Naive thymus-derived CD4-positive, alpha-beta T cell (primary cell): ENCODE measurements at regions not wholly inside any gene's neighbourhood (a gene's known extent, or its start where the extent isn't known, plus 50 kb on each side); places are given as distances from the start of the nearest gene placed in this dataset.
"Not testable (repeated sequence)": the region's sequence is repeated elsewhere in the genome, so short reads cannot be mapped to it uniquely, and the experiment has no call there.

Experiments
- ATAC-seq: fragments of 150-1000 bp; cut with Tn5 transposase; 2 replicates; pipeline ENCODE4 v1.10.0; 2021; ENCODE audit warnings: mild to moderate bottlenecking, moderate library complexity
- CTCF ChIA-PET: fragments of 350-600 bp; sonication (Branson Sonifier 250); formaldehyde crosslinking; loops from one replicate; lab custom pipeline; 2021; ENCODE audit warnings: antibody characterized with exemption; lab: Charles Lee
- POLR2A ChIA-PET: fragments of 350-600 bp; sonication (Branson Sonifier 250); formaldehyde crosslinking; loops from one replicate; lab custom pipeline; 2021; ENCODE audit warnings: antibody characterized with exemption, inconsistent platforms; lab: Charles Lee
- DNase-seq, 9 donors: peaks; one replicate each; pipeline versions ENCODE4 v3.0.0 to v3.0.0-alpha.2; 2020 to 2022; ENCODE audit warnings: mixed read lengths in 1 of 9
- H3K27ac ChIP-seq: one replicate; pipeline ENCODE4 v1.7.0; 2013; ENCODE audit warnings: mild to moderate bottlenecking, low read depth, low read length, moderate library complexity
- H3K27me3 ChIP-seq, 2 donors: one replicate each; pipeline ENCODE4 v1.7.0; 2013; ENCODE audit warnings: low read length in 2 of 2, mild to moderate bottlenecking in 2 of 2, moderate library complexity in 2 of 2; ENCODE audit not compliant: control insufficient read depth in 2 of 2, insufficient read depth in 2 of 2
- H3K36me3 ChIP-seq, 3 experiments: 1 replicate in 2 of 3; 2 replicates in 1 of 3; pipeline ENCODE4 v1.7.0; 2013; ENCODE audit warnings: low read length in 3 of 3, mild to moderate bottlenecking in 3 of 3, moderate library complexity in 1 of 3; ENCODE audit not compliant: insufficient read depth in 3 of 3, control insufficient read depth in 2 of 3
- H3K4me1 ChIP-seq, 2 donors: one replicate each; pipeline ENCODE4 v1.7.0; 2013; ENCODE audit warnings: low read length in 2 of 2, mild to moderate bottlenecking in 2 of 2, moderate library complexity in 1 of 2; ENCODE audit not compliant: control insufficient read depth in 2 of 2, insufficient read depth in 2 of 2
- H3K4me3 ChIP-seq: 2 replicates; pipeline ENCODE4 v1.7.0; 2013; ENCODE audit warnings: mild to moderate bottlenecking, low read length
- H3K9me3 ChIP-seq, 3 experiments: 1 replicate in 2 of 3; 2 replicates in 1 of 3; pipeline ENCODE4 v1.7.0; 2013; ENCODE audit warnings: low read length in 3 of 3; ENCODE audit not compliant: control insufficient read depth in 2 of 3
- H3K27ac Mint-ChIP-seq, 9 donors: one replicate each; pipeline ENCODE4 v1.8.0; 2020 to 2022; ENCODE audit warnings: mixed read lengths in 9 of 9, mild to moderate bottlenecking in 8 of 9, moderate library complexity in 5 of 9, inconsistent platforms in 2 of 9
- H3K27me3 Mint-ChIP-seq, 5 donors: one replicate each; pipeline ENCODE4 v1.8.0; 2021 to 2022; ENCODE audit warnings: mixed read lengths in 5 of 5, mild to moderate bottlenecking in 1 of 5
- H3K36me3 Mint-ChIP-seq, 5 donors: one replicate each; pipeline ENCODE4 v1.8.0; 2020 to 2022; ENCODE audit warnings: mixed read lengths in 5 of 5, mild to moderate bottlenecking in 3 of 5, inconsistent platforms in 1 of 5
- H3K4me1 Mint-ChIP-seq, 7 donors: one replicate each; pipeline ENCODE4 v1.8.0; 2020 to 2022; ENCODE audit warnings: mixed read lengths in 7 of 7, mild to moderate bottlenecking in 3 of 7, inconsistent platforms in 1 of 7
- H3K4me3 Mint-ChIP-seq, 10 donors: one replicate each; pipeline ENCODE4 v1.8.0; 2020 to 2022; ENCODE audit warnings: mild to moderate bottlenecking in 10 of 10, mixed read lengths in 10 of 10, moderate library complexity in 6 of 10, inconsistent platforms in 2 of 10
- H3K9me3 Mint-ChIP-seq, 11 donors: one replicate each; pipeline ENCODE4 v1.8.0; 2020 to 2022; ENCODE audit warnings: mixed read lengths in 11 of 11, mild to moderate bottlenecking in 4 of 11, inconsistent platforms in 1 of 11, moderate library complexity in 1 of 11
- intact Hi-C, 2 donors: fragments of 100-400 bp; cut with micrococcal nuclease; formaldehyde crosslinking; loops; one replicate each; pipeline ENCODE4 v1.15.1; 2023

- Mint-ChIP-seq H3K27me3 (peaks cover 0 to 33% (median 7%) of the 10 kb centered on the region in 5 donors), H3K9me3 (no peaks in the 10 kb centered on the region), H3K36me3 (no peaks in the 10 kb centered on the region), H3K4me1 (no peaks in the 10 kb centered on the region), H3K27ac (no peak overlapping the region), H3K4me3 (no peak overlapping the region)
- Histone ChIP-seq H3K27ac (no peak overlapping the region), H3K4me3 (no peak overlapping the region), H3K27me3 (no peaks in the 10 kb centered on the region), H3K4me1 (no peaks in the 10 kb centered on the region), H3K9me3 (no peaks in the 10 kb centered on the region), H3K36me3 (no peaks in the 10 kb centered on the region)
- DNase-seq: no peak
- no peak for ATAC-seq
- ChIA-PET CTCF (no interaction called here), POLR2A (no interaction called here)
- intact Hi-C loops: no loop called here
These were observed 253.6 kb downstream of the THBS2 start for GRCh38 chr6:169000022-169000421.

- no peaks in the 10 kb centered on the region for H3K4me1 Mint-ChIP-seq
- Histone ChIP-seq H3K4me1 (no peaks in the 10 kb centered on the region), H3K36me3 (no peaks in the 10 kb centered on the region), H3K27ac (no peak overlapping the region), H3K27me3 (no peaks in the 10 kb centered on the region), H3K9me3 (no peaks in the 10 kb centered on the region), H3K4me3 (no peak overlapping the region)
- intact Hi-C loops: no loop called here
- POLR2A ChIA-PET: no interaction called here
- no peak overlapping the region for H3K27ac Mint-ChIP-seq
- H3K9me3 Mint-ChIP-seq: no peaks in the 10 kb centered on the region
- CTCF ChIA-PET: interaction anchor here (0.5 kb wide), 1 partner anchor 596 kb away, joined by 3 read pairs; no protein-coding TSS in a partner anchor
- DNase-seq (no peak), ATAC-seq (no peak)
- no peaks in the 10 kb centered on the region for H3K36me3 Mint-ChIP-seq
- H3K4me3 Mint-ChIP-seq: no peak overlapping the region
- peaks cover 0 to 27% (median 7%) of the 10 kb centered on the region in 5 donors for H3K27me3 Mint-ChIP-seq
These were observed 254.3 kb downstream of the THBS2 start for GRCh38 chr6:168999392-168999791.

- H3K36me3 ChIP-seq: no peaks in the 10 kb centered on the region
- POLR2A ChIA-PET: no interaction called here
- CTCF ChIA-PET: no interaction called here
- peaks cover 0 to 11% (median 0%) of the 10 kb centered on the region in 5 donors for H3K27me3 Mint-ChIP-seq
- DNase-seq (no peak), ATAC-seq (no peak)
- no peak overlapping the region for H3K4me3 ChIP-seq
- H3K9me3 Mint-ChIP-seq: peaks cover 0 to 2% (median 0%) of the 10 kb centered on the region in 11 donors
- no peaks in the 10 kb centered on the region for H3K27me3 ChIP-seq
- no peak overlapping the region for H3K27ac Mint-ChIP-seq
- H3K36me3 Mint-ChIP-seq: no peaks in the 10 kb centered on the region
- no peaks in the 10 kb centered on the region for H3K4me1 ChIP-seq
- H3K4me1 Mint-ChIP-seq: no peaks in the 10 kb centered on the region
- H3K9me3 ChIP-seq: no peaks in the 10 kb centered on the region
- intact Hi-C loops: no loop called here
- H3K4me3 Mint-ChIP-seq: no peak overlapping the region
- no peak overlapping the region for H3K27ac ChIP-seq
These were observed 257.4 kb downstream of the THBS2 start for GRCh38 chr6:168996356-168996625.

- no peak overlapping the region for H3K27ac Mint-ChIP-seq
- Histone ChIP-seq H3K27ac (no peak overlapping the region), H3K9me3 (no peaks in the 10 kb centered on the region), H3K27me3 (no peaks in the 10 kb centered on the region), H3K36me3 (no peaks in the 10 kb centered on the region), H3K4me3 (no peak overlapping the region), H3K4me1 (no peaks in the 10 kb centered on the region)
- H3K36me3 Mint-ChIP-seq: no peaks in the 10 kb centered on the region
- ChIA-PET POLR2A (no interaction called here), CTCF (no interaction called here)
- no peaks in the 10 kb centered on the region for H3K4me1 Mint-ChIP-seq
- intact Hi-C loops: no loop called here
- no peak for DNase-seq
- H3K27me3 Mint-ChIP-seq: peaks cover 0 to 6% (median 0%) of the 10 kb centered on the region in 5 donors
- peaks cover 0 to 2% (median 0%) of the 10 kb centered on the region in 11 donors for H3K9me3 Mint-ChIP-seq
- ATAC-seq: no peak
- H3K4me3 Mint-ChIP-seq: no peak overlapping the region
These were observed 257.9 kb downstream of the THBS2 start for GRCh38 chr6:168995526-168996355.

DNA sequence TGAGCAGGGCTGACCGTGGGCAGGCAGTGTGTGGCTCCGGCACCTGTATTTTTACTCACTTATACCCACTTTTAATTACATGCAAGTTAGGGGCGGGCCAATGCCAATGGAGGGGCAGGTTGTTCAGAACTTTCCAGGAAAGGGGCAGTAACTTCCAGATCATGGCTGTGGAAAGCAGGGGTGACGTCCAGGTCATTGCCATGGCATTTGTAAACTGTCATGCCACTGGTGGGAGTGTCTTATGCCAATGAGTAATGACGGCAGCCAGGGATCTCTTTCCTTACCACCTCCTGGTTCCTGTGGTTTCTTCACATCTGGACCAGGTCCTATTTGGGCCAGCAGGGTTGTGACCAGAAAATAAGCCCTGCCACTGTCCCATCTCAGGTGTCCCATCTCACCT, 258.7 kb downstream of the THBS2 start:
- ChIA-PET CTCF (no interaction called here), POLR2A (no interaction called here)
- Histone ChIP-seq H3K27ac (no peak overlapping the region), H3K27me3 (no peaks in the 10 kb centered on the region), H3K36me3 (no peaks in the 10 kb centered on the region), H3K9me3 (no peaks in the 10 kb centered on the region), H3K4me3 (no peak overlapping the region), H3K4me1 (no peaks in the 10 kb centered on the region)
- no peak overlapping the region for H3K4me3 Mint-ChIP-seq
- peaks cover 0 to 2% (median 0%) of the 10 kb centered on the region in 11 donors for H3K9me3 Mint-ChIP-seq
- intact Hi-C loops: no loop called here
- DNase-seq (no peak), ATAC-seq (no peak)
- H3K27me3 Mint-ChIP-seq: peaks cover 0 to 6% (median 0%) of the 10 kb centered on the region in 5 donors
- no peaks in the 10 kb centered on the region for H3K36me3 Mint-ChIP-seq
- no peak overlapping the region for H3K27ac Mint-ChIP-seq
- no peaks in the 10 kb centered on the region for H3K4me1 Mint-ChIP-seq

DNA sequence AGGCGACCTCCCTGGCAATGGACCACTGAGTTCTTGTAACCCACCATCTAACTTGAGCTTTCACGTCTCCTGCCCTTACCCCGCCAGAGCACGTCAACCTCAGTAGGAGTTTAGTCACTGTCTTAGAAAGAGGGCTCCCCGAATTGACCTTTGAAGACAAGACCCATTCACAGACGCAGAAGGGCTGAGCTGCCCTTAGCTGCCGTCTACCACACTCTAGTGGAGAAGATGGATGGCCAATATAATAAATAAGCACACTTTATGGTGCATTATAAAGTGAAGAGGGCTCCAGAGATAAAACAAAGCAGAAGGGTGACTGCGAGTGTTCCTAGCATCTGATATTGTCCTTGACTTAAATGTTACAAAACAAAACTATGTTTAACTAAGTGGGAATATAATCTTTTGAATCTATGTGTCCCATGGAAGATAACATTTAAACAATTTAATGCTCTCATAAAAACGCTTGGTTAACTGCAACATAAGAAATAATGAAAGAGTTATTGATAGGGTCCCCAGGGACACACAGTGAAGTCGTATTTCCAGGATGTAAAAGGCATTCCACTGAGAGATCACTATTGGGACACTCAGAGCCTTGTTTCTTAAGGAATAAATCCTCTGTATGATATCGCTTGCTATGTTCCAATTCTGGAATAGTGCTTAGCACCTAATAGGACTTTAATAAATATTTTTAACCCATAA, 261.1 kb downstream of the THBS2 start:
- CTCF ChIA-PET: no interaction called here
- peak overlapping the region in 1 of 9 donors; percentile 1 for H3K27ac Mint-ChIP-seq
- H3K9me3 Mint-ChIP-seq: peaks cover 0 to 2% (median 0%) of the 10 kb centered on the region in 11 donors
- Histone ChIP-seq H3K27ac (no peak overlapping the region), H3K9me3 (no peaks in the 10 kb centered on the region), H3K4me3 (no peak overlapping the region), H3K27me3 (no peaks in the 10 kb centered on the region), H3K4me1 (no peaks in the 10 kb centered on the region), H3K36me3 (no peaks in the 10 kb centered on the region)
- peaks cover 0 to 6% (median 0%) of the 10 kb centered on the region in 5 donors for H3K27me3 Mint-ChIP-seq
- DNase-seq: no peak
- H3K36me3 Mint-ChIP-seq: no peaks in the 10 kb centered on the region
- H3K4me1 Mint-ChIP-seq: no peaks in the 10 kb centered on the region
- no peak for ATAC-seq
- intact Hi-C loops: no loop called here
- H3K4me3 Mint-ChIP-seq: no peak overlapping the region
- POLR2A ChIA-PET: interaction anchor here (0.5 kb wide), 1 partner anchor 135 kb away, joined by 5 read pairs; no protein-coding TSS in a partner anchor

DNA sequence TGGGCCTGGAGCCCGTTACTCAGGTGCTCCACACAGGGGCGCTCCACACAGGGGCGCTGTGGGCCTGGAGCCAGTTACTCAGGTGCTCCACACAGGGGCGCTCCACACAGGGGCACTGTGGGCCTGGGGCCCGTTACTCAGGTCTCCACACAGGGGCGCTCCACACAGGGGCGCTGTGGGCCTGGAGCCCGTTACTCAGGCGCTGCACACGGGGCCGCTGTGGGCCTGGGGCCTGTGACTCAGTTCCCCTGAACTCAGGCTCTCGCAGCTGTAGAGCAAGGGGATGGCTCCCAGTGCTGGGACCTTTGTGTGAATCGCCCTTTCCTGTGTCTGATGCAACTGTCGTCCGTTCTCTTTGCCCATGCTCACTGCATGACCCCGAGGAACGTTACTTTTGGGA, 262.0 kb downstream of the THBS2 start:
- H3K36me3 Mint-ChIP-seq, H3K4me1 Mint-ChIP-seq, H3K4me1 ChIP-seq, H3K4me3 Mint-ChIP-seq, H3K27me3 Mint-ChIP-seq, H3K27ac ChIP-seq, H3K27ac Mint-ChIP-seq, H3K9me3 ChIP-seq, H3K27me3 ChIP-seq, CTCF ChIA-PET, ATAC-seq, intact Hi-C loops, DNase-seq, POLR2A ChIA-PET, H3K4me3 ChIP-seq, H3K9me3 Mint-ChIP-seq, H3K36me3 ChIP-seq: not testable (repeated sequence)
